ENCODE measurements at regions not wholly inside any gene's neighbourhood (a gene's known extent, or its start where the extent isn't known, plus 50 kb on each side); places are given as distances from the start of the nearest gene placed in this dataset.

DNA sequence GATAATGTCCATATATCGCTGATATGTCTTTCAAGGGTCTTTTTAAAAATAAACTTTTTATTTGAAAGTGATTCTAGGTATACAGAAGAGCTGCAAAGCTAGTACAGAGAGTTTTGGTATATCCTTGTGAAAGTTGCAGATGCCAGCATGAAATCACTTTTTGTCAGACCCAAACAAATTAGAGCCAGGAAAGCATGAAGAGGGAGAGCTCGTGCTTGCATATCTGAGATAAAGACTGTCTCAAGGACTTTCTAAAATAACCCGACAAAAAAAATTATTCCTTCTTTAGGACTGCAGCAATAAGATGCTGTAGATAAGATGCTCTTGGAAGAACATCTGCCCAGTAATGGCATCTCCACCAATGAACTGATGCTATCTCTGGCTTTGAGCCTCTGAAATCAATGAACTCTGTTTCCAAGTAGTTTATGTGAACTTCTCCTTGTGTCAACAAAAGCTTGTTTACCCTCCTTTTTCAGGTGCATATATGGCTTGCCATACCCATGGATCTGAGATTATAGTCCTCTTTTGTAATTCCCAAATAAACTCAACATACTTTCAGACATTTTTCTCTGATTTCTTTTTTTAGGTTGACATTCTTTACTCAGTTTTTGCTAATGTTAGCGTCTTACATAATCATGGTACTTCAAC, 774.6 kb upstream of the FAM98A start:
- in situ Hi-C loops (cut with HindIII; ENCODE audit: low sequenced_read_pairs), result no loop called here

DNA sequence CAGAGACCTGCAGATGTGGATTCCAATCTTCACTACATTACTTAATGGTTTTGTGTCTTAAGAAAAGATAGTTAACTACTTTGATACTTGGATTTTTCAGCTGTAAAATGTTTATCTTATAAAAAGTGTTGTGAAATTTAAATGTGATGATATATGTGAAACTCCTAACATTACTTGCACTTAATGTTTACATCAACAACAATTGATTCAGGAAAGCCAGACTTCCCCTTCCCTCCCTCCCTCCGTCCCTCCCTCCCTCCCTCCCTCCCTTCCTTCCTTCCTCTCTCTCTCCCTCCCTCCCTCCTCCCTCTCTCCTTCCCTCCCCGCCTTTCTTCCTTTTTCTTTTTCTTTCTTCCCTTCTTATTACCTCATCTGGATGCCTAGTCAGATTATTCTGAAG, 773.9 kb upstream of the FAM98A start:
- in situ Hi-C loops (cut with HindIII; ENCODE audit: low sequenced_read_pairs), result no loop called here

DNA sequence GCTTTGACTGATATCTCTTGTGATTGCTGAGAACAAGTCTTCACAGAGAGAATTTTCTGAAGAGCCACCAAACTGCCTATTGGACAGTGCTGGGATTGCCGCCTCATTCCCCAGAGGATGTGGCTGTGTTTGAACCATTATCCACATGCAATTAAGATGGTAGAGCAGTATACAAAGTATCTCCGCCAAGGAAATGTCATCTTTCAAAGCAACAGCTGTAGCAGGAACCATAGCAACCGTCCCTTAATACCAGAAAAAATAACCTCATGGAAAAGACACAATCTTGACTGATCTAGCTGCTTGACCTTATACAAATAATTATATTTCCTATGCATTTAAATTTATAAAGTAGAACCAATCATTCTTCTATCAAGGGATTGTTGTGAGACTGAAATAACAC, 772.6 kb upstream of the FAM98A start:
- in situ Hi-C loops (cut with HindIII; ENCODE audit: low sequenced_read_pairs), result no loop called here

DNA sequence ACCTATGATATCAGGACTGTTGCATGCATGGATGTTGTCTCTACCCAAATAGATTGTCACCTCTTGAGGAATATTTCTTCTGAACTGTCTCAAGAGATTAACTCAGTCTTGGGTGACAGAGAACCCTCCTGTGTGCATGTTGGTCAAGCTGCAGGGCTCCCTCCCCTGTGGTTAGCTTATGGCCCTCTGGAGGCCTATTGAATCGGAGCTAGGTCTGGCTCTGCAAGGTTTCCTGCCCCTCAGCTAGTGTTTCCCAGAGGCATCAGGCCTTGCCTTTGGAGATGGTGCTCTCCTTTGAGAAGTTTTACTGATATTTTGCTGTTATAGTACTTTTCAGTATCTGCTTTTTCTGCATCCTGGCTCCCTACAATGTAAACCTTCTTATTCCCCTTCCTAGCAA, 769.2 kb upstream of the FAM98A start:
- in situ Hi-C loops (cut with HindIII; ENCODE audit: low sequenced_read_pairs), result no loop called here

DNA sequence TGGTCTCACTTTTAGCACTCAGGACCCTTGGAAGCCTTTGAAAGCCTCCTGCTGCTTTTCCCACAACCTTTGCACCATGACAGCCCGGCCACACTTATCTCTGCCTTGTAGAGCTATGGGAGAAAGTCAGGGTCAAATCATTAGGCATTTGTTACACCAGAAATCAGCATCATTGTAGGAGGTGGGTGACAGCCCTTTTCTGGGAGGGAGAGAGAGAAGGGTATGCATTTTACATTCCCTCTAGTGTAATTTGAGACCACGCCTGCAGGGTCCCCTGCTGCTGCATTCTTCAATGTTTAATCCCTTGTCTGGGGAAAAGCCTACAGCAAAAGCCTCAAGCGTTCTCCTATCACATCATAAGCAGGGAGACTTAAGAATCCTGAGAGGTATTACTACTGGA, 766.8 kb upstream of the FAM98A start:
- in situ Hi-C loops (cut with HindIII; ENCODE audit: low sequenced_read_pairs), result no loop called here

DNA sequence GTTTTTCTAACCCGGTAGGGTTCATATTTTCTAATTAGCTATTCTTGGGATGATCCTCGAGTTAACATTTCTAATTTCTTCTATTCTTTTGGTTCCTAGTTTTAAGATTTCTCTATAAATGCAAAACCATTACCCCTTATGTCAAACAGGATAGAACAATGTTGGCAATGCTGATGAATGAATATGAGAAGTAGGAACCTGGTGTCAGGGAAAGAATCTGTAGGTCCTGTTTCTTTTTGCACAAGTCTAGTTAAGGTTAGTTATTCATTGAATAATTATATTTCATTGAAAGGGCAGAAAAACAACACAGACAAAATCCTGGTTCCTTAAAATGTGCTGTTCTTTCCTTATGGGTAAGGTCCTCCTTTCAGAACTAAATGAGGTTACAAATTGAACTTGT, 766.4 kb upstream of the FAM98A start:
- in situ Hi-C loops (cut with HindIII; ENCODE audit: low sequenced_read_pairs), result no loop called here

DNA sequence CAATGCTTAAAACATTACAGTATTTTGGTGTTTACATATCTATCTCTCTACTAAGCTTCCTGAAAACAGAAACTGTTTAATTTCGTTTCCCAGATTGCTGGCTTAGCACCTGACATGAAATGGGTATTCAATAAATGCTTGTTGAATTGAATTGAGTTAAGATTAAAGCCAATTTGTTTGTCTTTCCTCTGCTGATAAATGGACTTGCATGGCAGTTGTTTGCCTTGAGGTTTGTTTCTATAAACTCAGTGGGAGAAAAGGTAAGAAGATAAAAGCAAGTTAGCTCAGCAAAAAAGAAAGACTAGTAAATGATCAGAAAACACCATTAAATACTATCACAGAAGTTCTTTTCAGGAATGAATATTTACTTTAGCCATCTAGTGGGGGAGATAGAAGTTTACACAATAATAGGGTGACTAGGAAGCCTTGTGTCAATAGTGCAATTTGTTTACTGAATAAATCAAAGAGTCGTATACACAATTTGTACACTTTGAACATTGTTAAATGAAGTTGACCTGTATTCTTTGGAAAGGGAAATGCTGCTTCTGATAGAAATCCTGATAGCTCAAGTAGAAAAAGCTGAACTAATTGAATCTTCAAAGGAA, 754.5 kb upstream of the FAM98A start:
- in situ Hi-C loops (cut with HindIII; ENCODE audit: low sequenced_read_pairs), result no loop called here

DNA sequence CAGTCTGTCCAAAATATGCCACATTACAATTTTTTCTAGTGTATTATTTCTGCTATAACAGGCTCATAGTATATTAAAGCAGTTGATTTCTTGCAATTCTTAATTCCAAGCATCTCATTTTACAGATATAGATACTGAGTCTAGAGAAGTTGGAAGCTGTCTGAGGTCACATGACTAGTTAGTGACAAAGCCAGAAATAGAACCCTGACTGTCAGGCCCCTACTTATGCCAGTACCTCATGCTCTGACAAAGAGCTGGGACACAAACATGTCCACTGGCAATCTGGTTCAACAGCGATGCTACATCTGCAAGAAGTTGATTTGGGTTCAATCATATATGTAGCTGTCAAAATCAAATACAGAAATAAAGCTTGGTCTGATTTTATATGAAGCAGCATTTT, 750.4 kb upstream of the FAM98A start:
- in situ Hi-C loops (cut with HindIII; ENCODE audit: low sequenced_read_pairs), result no loop called here

DNA sequence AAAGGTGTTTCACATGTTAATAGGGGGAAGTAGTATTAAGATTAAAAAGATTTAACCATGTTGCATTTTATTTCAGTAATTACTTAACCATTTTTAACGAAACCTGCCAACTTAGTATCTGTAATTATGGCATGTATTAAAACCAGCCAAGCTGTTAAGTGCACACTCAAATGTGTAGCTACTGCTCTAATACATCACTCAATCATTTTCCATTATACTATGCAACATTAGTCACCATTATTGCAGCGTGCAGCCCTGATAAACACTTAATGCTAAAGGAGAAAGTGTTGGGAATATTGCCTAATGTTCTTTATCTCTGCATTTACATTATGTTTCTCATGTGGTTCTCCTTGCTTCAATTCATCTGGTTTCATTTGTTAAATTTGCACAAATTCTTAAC, 745.9 kb upstream of the FAM98A start:
- in situ Hi-C loops (cut with HindIII; ENCODE audit: low sequenced_read_pairs), result no loop called here

DNA sequence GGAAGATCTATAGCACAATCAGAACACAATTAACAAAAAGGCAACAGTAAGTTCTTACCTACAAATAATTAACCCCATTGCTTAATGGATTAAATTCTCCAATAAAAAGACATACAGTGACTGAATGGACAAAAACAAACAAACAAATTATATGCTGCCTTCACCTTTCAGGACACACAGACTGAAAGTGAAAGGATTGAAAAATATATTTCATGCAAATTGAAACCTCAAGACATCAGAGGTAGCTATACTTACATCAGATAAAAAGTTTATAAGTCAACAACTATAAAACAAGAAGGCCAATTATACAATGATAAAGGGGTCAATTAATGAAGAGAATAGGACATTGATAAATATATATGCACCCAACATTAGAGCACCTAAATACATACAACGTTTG, 741.2 kb upstream of the FAM98A start:
- in situ Hi-C loops (cut with HindIII; ENCODE audit: low sequenced_read_pairs), result no loop called here

DNA sequence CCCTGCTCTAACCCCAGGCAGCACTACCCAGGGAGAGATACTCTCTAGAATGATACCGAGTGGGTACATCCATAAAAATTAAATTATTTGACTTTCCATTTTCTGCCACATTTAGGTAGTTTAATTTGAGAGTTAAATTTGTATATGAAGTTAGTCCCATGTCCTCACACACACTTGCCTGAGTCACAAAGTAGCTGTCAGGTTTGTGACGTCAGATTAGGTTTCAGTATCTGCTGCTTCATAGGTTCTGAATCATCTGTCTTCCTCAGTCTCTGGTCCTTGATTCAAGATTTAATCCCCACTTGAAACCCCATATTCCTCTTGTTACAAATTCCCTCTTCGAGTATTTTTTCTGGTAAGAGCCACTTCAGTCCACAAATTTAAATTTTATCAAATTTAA, 738.6 kb upstream of the FAM98A start:
- in situ Hi-C loops (cut with HindIII; ENCODE audit: low sequenced_read_pairs), result no loop called here

DNA sequence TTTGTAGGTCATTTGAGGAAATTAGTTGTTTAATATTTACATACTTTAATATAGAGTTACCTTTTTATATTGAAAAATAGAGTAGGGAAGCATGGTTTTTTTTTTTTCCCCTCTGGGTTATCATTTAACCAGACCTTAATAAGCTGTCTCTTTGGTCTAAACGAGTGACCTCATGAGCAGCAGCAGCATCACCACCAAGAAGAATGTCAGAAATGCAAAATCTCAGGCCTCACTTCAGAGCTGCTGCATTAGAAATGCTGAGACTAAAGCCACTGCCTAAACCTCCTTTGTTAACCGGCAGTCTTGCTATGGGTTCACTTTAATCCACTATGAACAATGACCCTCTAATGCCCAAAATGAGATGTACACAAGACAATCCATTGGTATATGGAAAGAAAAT, 733.7 kb upstream of the FAM98A start:
- in situ Hi-C loops (cut with HindIII; ENCODE audit: low sequenced_read_pairs), result no loop called here

DNA sequence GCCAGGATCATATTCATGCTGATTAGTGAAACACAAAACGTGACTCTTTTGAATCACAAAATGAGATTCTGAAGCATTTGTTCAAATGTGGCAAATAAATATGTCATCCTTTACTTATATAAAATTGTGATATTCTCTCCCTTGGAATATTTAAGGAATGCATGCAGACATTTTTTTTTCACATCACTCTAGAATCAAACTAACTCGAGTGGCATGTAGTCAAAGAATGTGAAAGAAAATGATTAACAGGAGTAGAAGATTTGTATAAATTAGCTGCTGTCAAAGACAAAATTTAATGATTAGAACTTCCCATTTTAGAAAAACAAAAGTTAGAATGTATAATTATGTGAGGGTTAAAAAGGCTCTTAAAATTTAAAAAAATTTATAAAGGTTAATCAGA, 721.0 kb upstream of the FAM98A start:
- in situ Hi-C loops (cut with HindIII; ENCODE audit: low sequenced_read_pairs), result no loop called here

DNA sequence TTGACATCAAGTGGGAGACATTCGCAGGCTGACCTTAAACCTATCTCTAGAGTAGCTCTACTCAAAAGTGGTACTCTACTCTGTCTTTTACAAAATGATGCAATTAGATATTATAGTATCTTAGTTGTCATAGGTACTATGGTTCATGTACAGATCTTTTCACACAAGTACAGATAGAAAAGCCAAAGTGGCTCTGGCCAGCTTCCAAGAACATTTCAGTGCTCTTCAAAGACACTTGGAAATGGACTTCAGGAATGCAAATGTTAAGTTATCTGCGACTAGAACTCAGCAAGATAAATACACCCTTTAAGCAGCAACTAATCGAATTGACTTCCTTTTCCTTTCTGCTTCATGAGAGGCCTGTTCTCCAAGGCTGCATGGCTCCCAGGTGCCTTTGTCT, 718.7 kb upstream of the FAM98A start:
- in situ Hi-C loops (cut with HindIII; ENCODE audit: low sequenced_read_pairs), result no loop called here

DNA sequence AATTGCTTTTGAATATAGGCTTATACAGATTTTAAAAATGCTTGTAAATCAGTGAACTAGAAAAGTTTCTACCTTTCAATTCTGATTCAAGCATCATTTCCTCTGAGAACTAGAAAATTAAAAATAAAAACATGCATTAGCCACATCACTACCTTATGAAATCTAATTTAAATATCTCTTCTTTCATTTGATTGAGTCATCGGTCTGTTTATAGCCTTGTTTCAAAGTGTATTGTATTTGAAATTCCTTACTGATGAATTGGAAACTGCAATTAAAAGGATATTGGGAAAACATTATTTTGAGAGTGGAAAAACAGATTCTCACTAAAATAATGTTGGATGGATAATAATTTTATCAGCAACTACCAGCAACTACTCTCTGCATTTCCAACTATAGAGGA, 717.7 kb upstream of the FAM98A start:
- in situ Hi-C loops (cut with HindIII; ENCODE audit: low sequenced_read_pairs), result no loop called here

DNA sequence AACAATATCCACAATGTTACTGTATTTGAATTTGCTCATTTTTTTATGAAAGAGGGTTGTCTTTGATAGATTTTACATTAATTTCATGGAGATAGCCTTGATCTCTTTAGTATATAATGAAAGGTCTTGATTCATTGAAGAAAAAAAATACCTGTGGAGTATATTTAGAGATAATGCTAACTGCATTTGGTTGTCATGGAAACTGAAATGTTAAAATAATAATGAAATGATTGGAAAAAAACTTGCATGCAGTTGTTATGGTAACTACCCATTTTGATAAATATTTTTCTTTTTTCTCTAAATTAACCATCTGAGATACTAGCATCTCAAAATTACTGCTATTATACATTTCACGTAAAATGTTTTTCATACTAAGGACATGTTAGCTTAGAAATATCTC, 712.7 kb upstream of the FAM98A start:
- in situ Hi-C loops (cut with HindIII; ENCODE audit: low sequenced_read_pairs), result no loop called here

DNA sequence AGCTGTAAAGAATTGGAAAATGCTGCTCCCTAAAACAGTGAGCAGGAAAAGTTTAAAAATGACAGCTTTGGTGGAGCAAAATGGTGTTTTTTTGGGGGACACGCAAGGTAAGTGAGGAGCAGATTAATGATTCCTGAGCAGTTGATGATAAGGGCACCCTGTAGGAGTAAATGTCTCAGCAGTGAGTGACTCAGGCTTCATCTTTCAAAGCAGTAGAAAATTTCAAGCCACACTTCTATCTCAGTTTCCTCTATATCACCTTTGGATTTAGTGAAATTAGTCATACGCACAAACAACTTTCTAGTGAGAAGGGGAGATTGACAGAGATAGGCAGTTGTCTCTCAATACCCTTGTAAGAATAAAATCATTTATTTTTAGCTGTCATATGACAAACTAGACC, 709.0 kb upstream of the FAM98A start:
- in situ Hi-C loops (cut with HindIII; ENCODE audit: low sequenced_read_pairs), result no loop called here

DNA sequence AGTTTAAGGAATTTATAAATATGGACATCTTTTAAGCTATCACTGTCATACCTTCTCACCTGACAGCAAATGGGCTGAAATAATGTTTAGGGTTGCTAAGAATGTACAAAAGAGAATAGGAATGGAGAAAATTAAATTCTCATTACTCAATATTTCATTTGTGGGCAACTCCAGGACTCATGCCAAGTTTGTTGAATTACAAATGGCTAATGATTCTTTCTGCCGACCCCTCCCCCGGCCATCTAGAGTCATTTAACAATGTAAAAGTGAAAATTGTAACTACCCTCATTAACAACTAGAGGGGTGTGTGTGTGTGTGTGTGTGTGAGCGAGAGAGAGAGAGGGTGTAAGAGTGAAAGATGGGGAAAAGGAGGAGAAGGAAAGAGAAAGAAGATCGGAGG, 708.5 kb upstream of the FAM98A start:
- in situ Hi-C loops (cut with HindIII; ENCODE audit: low sequenced_read_pairs), result no loop called here

DNA sequence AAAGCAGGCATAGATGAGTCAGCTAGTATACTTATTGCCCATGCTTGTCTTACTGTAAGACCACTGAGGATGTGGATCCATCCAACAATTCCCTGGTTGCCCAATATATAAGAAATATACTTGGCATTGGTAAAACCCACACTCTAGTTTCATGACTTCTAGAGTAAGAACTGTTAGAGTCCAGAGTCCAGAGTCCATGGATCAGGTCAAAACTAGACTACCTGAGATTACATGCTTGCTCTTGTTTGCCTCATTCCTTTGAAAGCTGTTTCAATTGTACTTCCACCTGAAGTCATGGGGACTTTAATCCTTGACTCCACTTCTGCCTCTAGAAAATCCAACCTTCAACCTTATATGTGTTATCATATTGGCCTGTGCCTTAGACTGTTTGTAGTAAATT, 707.6 kb upstream of the FAM98A start:
- in situ Hi-C loops (cut with HindIII; ENCODE audit: low sequenced_read_pairs), result no loop called here

DNA sequence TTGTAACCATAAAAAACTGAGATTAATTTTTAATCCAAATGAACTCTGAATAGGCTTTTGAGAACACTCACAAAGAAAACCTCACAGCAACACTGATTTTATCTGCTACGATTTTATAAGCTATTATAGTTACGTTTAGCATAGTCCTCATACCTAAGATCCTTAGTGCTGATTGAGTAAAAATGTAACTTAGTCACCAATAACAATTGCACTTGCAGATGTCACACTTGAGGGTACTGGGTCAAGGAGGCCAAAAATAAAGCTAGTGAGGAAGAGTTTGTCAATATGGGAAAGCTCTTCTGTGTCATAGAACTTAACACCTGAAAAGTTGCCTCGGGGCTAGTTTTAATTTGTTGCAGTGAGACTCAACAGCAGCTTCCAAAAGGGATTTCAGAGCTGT, 706.5 kb upstream of the FAM98A start:
- in situ Hi-C loops (cut with HindIII; ENCODE audit: low sequenced_read_pairs), result no loop called here

DNA sequence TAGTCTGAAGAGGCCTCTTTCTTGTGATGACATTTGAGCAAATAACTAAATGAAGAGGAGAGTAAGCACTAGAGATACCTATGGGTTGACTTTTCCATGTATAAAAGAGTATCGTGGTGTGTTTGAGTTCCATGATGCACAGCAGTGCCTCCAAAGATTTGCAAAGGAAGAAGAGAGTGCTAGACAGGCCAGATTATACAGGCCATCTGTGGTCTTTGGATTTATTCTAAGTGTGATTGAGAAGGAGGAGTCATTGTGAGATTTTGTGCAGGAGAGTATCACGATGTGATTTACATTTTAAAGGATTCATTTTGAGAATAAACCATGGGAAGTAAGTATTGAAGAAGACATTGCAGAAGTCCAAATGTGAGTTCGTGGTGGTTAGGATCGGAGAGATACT, 695.9 kb upstream of the FAM98A start:
- in situ Hi-C loops (cut with HindIII; ENCODE audit: low sequenced_read_pairs), result no loop called here

DNA sequence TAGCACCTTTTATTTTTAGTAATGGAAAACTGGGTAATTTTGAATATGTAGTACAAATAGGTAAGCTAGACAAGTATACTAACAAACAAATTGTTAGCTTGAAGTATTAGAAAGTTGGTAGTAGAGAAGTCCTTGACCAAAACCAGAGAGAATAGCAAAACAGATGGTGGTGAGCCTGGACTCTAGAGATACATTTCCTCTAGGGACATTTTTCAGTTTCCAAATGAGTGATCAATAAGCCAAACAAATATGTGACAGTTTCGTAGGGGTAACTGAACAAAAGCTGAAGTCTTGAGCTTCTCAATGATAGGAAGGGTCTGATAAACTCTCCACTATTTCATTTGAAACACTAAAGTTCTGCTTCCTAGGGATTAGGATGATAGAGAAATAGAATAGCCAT, 692.0 kb upstream of the FAM98A start:
- in situ Hi-C loops (cut with HindIII; ENCODE audit: low sequenced_read_pairs), result no loop called here

DNA sequence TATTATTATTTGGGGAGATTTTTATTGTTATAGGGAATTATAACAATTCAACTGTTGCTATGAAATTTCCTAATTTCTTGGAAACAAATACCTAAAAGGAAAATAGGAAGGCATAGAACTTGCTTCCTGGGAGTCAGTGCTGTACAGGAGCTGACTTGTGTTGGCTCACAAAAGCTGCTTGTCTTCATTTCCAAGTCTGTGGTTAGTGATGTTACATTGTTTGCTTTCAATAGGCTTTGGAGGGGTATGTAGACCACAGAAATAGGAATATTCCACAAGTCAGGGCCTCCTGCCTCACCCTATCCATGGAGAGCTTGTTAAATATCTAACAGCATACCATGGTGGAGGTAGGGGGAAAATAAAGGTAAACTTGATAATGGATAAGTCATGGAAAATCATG, 688.9 kb upstream of the FAM98A start:
- in situ Hi-C loops (cut with HindIII; ENCODE audit: low sequenced_read_pairs), result no loop called here

All from DLD1 (cell line).